Right lobe of liver (tissue), 4 donors: ENCODE measurements at regions not wholly inside any gene's neighbourhood (a gene's known extent, or its start where the extent isn't known, plus 50 kb on each side); places are given as distances from the start of the nearest gene placed in this dataset.

ENCODE experiments used
- CTCF ChIP-seq, 4 donors: fragments of 200-600 bp in 3 of 4; fragments of 450-650 bp in 1 of 4; IDR thresholded peaks; one replicate each; pipeline versions ENCODE4 v1.5.1 to v1.8.0; 2016 to 2022; ENCODE audit warnings: antibody characterized with exemption in 4 of 4, mild to moderate bottlenecking in 2 of 4
- POLR2A ChIP-seq: fragments of 450-650 bp; IDR thresholded peaks from one replicate; pipeline ENCODE4 v1.6.1; 2017; ENCODE audit warnings: antibody characterized with exemption, mild to moderate bottlenecking
- donor health status: DM: no; HTN: no; CAD: no.
- donor health status: DM: no; HTN: no; CAD: no.
- donor health status: DM: no; HTN: yes; CAD: no.

GRCh38 chr9:80498001-80498555 is 926.3 kb downstream of the TLE4 start:
- no peak for TF ChIP-seq CTCF (IDR thresholded peaks at IDR 0.05)
- no peak for TF ChIP-seq POLR2A
